ENCODE measurements at regions not wholly inside any gene's neighbourhood (a gene's known extent, or its start where the extent isn't known, plus 50 kb on each side); places are given as distances from the start of the nearest gene placed in this dataset.

DNA sequence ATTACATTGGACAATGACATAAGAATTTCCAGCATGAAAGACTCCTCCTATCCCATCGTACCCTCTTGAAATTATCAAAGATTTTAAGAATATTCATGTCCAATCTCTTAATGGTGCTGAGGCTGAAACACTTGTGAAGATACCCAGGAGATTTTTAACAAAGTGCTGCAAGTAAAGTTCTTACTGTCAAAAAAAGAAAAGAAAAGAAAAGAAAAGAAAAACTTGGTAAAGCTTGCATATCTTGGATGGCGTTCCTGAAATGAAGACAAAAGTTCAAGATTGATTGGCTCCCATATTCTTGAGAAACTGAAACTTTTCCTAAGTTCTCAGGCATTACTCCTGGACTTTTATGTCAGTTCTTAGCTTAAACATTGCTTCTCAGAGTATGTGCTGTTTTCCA is 1010.5 kb upstream of the PIK3C3 start:
- TF ChIP-seq CTCF (IDR thresholded peaks at IDR 0.05; ENCODE audit: insufficient read depth, low read length, poor library complexity, severe bottlenecking) (no peak), EZH2phosphoT487 (conservative IDR thresholded peaks at IDR 0.05; ENCODE audit: low read length) (no peak)

Data from SU-DHL-6 (cell line).